OCI-LY7 (cell line): ENCODE measurements at regions not wholly inside any gene's neighbourhood (a gene's known extent, or its start where the extent isn't known, plus 50 kb on each side); places are given as distances from the start of the nearest gene placed in this dataset.

Experiments used
- EZH2phosphoT487 ChIP-seq: fragments of 200-600 bp; sonication (generic); IDR thresholded peaks from 2 replicates; pipeline ENCODE4 v1.6.1; 2018; ENCODE audit warnings: low read depth, borderline replicate concordance, mild to moderate bottlenecking, mixed run types, antibody characterized with exemption, low read length, moderate library complexity, mixed read lengths
- TF ChIP-seq, protein P1 (sequence below): fragments of 200-600 bp; sonication (generic); conservative IDR thresholded peaks from 2 replicates; pipeline ENCODE4 v1.5.1; 2014; ENCODE audit warnings: mild to moderate bottlenecking, antibody characterized with exemption, low read length, moderate library complexity, mixed read lengths

GRCh38 chr6:134828641-134829040, 121.3 kb downstream of the ALDH8A1 start:
- TF ChIP-seq, protein P1, sequence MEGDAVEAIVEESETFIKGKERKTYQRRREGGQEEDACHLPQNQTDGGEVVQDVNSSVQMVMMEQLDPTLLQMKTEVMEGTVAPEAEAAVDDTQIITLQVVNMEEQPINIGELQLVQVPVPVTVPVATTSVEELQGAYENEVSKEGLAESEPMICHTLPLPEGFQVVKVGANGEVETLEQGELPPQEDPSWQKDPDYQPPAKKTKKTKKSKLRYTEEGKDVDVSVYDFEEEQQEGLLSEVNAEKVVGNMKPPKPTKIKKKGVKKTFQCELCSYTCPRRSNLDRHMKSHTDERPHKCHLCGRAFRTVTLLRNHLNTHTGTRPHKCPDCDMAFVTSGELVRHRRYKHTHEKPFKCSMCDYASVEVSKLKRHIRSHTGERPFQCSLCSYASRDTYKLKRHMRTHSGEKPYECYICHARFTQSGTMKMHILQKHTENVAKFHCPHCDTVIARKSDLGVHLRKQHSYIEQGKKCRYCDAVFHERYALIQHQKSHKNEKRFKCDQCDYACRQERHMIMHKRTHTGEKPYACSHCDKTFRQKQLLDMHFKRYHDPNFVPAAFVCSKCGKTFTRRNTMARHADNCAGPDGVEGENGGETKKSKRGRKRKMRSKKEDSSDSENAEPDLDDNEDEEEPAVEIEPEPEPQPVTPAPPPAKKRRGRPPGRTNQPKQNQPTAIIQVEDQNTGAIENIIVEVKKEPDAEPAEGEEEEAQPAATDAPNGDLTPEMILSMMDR: no peak
- TF ChIP-seq EZH2phosphoT487: no peak
